AG04449 (cell line): ENCODE measurements at regions not wholly inside any gene's neighbourhood (a gene's known extent, or its start where the extent isn't known, plus 50 kb on each side); places are given as distances from the start of the nearest gene placed in this dataset.

Experiments used
- CTCF ChIA-PET: fragments of 350-600 bp; formaldehyde crosslinking; extraction: SDS; loops from one replicate; lab custom pipeline; 2021; ENCODE audit warnings: antibody characterized with exemption; lab: Yijun Ruan, JAX
- POLR2A ChIA-PET: fragments of 400-600, 350-600 bp; formaldehyde crosslinking; extraction: SDS; loops from one replicate; lab custom pipeline; 2020; ENCODE audit warnings: antibody characterized with exemption, inconsistent platforms; lab: Yijun Ruan, JAX
- DNase-seq: peaks from one replicate; pipeline ENCODE4 v3.0.0-alpha.2; 2010; ENCODE audit warnings: low read depth, low spot score
- H3K4me3 ChIP-seq: 2 replicates; pipeline ENCODE4 v1.5.1; 2011; ENCODE audit warnings: low read depth, mild to moderate bottlenecking, control low read depth, low read length
- TF ChIP-seq, protein P1 (sequence below): IDR thresholded peaks from one replicate; pipeline ENCODE4 v1.5.1; 2011; ENCODE audit warnings: mild to moderate bottlenecking, moderate library complexity, low read length, control low read depth, inconsistent platforms; ENCODE audit not compliant: insufficient read depth; ENCODE audit errors: missing control alignments

- CTCF ChIA-PET: interaction anchor here (0.9 kb wide), 1 partner anchor 91 kb away, joined by 3 read pairs; no protein-coding TSS in a partner anchor
- DNase-seq: no peak
- POLR2A ChIA-PET: no interaction called here
These were observed 882.7 kb upstream of the CHAC2 start for GRCh38 chr2:52884761-52885352.

GRCh38 chr2:52882974-52883373 is 884.6 kb upstream of the CHAC2 start:
- H3K4me3 ChIP-seq: no peak overlapping the region
- POLR2A ChIA-PET: no interaction called here
- TF ChIP-seq, protein P1, sequence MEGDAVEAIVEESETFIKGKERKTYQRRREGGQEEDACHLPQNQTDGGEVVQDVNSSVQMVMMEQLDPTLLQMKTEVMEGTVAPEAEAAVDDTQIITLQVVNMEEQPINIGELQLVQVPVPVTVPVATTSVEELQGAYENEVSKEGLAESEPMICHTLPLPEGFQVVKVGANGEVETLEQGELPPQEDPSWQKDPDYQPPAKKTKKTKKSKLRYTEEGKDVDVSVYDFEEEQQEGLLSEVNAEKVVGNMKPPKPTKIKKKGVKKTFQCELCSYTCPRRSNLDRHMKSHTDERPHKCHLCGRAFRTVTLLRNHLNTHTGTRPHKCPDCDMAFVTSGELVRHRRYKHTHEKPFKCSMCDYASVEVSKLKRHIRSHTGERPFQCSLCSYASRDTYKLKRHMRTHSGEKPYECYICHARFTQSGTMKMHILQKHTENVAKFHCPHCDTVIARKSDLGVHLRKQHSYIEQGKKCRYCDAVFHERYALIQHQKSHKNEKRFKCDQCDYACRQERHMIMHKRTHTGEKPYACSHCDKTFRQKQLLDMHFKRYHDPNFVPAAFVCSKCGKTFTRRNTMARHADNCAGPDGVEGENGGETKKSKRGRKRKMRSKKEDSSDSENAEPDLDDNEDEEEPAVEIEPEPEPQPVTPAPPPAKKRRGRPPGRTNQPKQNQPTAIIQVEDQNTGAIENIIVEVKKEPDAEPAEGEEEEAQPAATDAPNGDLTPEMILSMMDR: no peak
- CTCF ChIA-PET: no interaction called here
- DNase-seq: no peak

More at GRCh38 chr2:52884761-52885352, 882.7 kb upstream of the CHAC2 start:
- TF ChIP-seq, protein P1: no peak
- H3K4me3 ChIP-seq: no peak overlapping the region

GRCh38 chr2:52881606-52882005 is 886.0 kb upstream of the CHAC2 start:
- no peak for DNase-seq
- ChIA-PET CTCF (no interaction called here), POLR2A (no interaction called here)
- no peak overlapping the region for H3K4me3 ChIP-seq
- TF ChIP-seq, protein P1: no peak

GRCh38 chr2:52880872-52881271 is 886.7 kb upstream of the CHAC2 start:
- ChIA-PET POLR2A (no interaction called here), CTCF (no interaction called here)
- TF ChIP-seq, protein P1: no peak
- DNase-seq: no peak
- H3K4me3 ChIP-seq: no peak overlapping the region

GRCh38 chr2:52879561-52879960 is 888.0 kb upstream of the CHAC2 start:
- TF ChIP-seq, protein P1: no peak
- ChIA-PET POLR2A (no interaction called here), CTCF (no interaction called here)
- no peak for DNase-seq
- no peak overlapping the region for H3K4me3 ChIP-seq

GRCh38 chr2:52877703-52878102 is 889.9 kb upstream of the CHAC2 start:
- no peak overlapping the region for H3K4me3 ChIP-seq
- CTCF ChIA-PET: no interaction called here
- POLR2A ChIA-PET: no interaction called here
- TF ChIP-seq, protein P1: no peak
- DNase-seq: no peak
